K562 (cell line): ENCODE measurements at regions not wholly inside any gene's neighbourhood (a gene's known extent, or its start where the extent isn't known, plus 50 kb on each side); places are given as distances from the start of the nearest gene placed in this dataset.

Source experiments
- ATAC-seq: fragments of 200-7000 bp; cut with Tn5 transposase; 3 replicates; pipeline ENCODE4 v1.9.1; 2020; ENCODE audit warnings: moderate library complexity
- BruUV-seq: library from RNA; stranded (reverse); fragments of 400-500 nt; replicated peaks from 2 replicates; lab custom pipeline; 2021; lab: Mats Ljungman, UMichigan
- CTCF ChIA-PET: fragments of 300-600 bp; formaldehyde crosslinking; extraction: SDS; loops from one replicate; lab custom pipeline; 2021; ENCODE audit warnings: low intra/inter-chr PET ratio; lab: Yijun Ruan, JAX
- POLR2A ChIA-PET: fragments of 300-600, 350-650 bp; sonication (Branson Sonifier 250); formaldehyde crosslinking; extraction: SDS; loops from one replicate; lab custom pipeline; 2021; ENCODE audit warnings: antibody characterized with exemption, inconsistent platforms; lab: Yijun Ruan, JAX
- DNase-seq, 4 experiments: peaks; one replicate each; pipeline versions ENCODE4 v3.0.0 to v3.0.0-alpha.2; 2011 to 2018; ENCODE audit warnings: low spot score in 3 of 4, mixed read lengths in 3 of 4; ENCODE audit errors: extremely low read depth in 1 of 4
- FAIRE-seq: peaks from 2 replicates; lab custom pipeline; 2011; peaks lifted over from hg19 to GRCh38; lab: Jason Lieb, UNC
- H2AFZ ChIP-seq: 2 replicates; pipeline ENCODE4 v1.6.0; 2011; ENCODE audit warnings: low read depth, low read length, control low read depth, inconsistent platforms
- H3K27ac ChIP-seq: fragments of 200-600 bp; 3 replicates; pipeline ENCODE4 v1.8.0; 2011; ENCODE audit warnings: low read depth, mild to moderate bottlenecking, control low read depth, inconsistent platforms, low read length, moderate library complexity, mixed read lengths; ENCODE audit errors: extremely low read depth
- H3K27me3 ChIP-seq, 2 experiments: fragments of 300-600 bp in 1 of 2; 2 replicates in 1 of 2; 3 replicates in 1 of 2; pipeline versions ENCODE4 v1.6.0 to v1.8.0; 2011; ENCODE audit warnings: inconsistent platforms in 2 of 2, low read length in 2 of 2, mild to moderate bottlenecking in 1 of 2, mixed read lengths in 1 of 2, moderate library complexity in 1 of 2; ENCODE audit not compliant: control insufficient read depth in 2 of 2, insufficient read depth in 2 of 2
- H3K36me3 ChIP-seq: fragments of 300-600 bp; 3 replicates; pipeline ENCODE4 v1.8.0; 2011; ENCODE audit warnings: mild to moderate bottlenecking, low read length, inconsistent platforms; ENCODE audit not compliant: control insufficient read depth, insufficient read depth
- H3K4me1 ChIP-seq, 2 experiments: fragments of 200-600 bp in 1 of 2; replicated peaks in 1 of 2; 2 replicates in 1 of 2; 3 replicates in 1 of 2; pipeline versions ENCODE4 v1.5.1 to v1.8.0; 2011; ENCODE audit warnings: inconsistent platforms in 2 of 2, low read length in 2 of 2, mild to moderate bottlenecking in 1 of 2, mixed read lengths in 1 of 2, moderate library complexity in 1 of 2; ENCODE audit not compliant: control insufficient read depth in 2 of 2, insufficient read depth in 2 of 2
- H3K4me2 ChIP-seq: 2 replicates; pipeline ENCODE4 v1.6.1; 2011; ENCODE audit warnings: low read length, control low read depth, inconsistent platforms, mixed read lengths; ENCODE audit not compliant: insufficient read depth
- H3K4me3 ChIP-seq: fragments of 200-600 bp; sonication (generic), shearing (Covaris generic); 2 replicates; pipeline ENCODE4 v1.5.1; 2016; ENCODE audit warnings: control low read depth, inconsistent platforms
- H3K79me2 ChIP-seq: fragments of 200-600 bp; 3 replicates; pipeline ENCODE4 v1.8.0; 2011; ENCODE audit warnings: low read length, inconsistent platforms; ENCODE audit not compliant: control insufficient read depth, insufficient read depth
- H3K9ac ChIP-seq, 2 experiments: 2 replicates each; pipeline versions ENCODE4 v1.6.0 to v1.6.1; 2011; ENCODE audit warnings: low read depth in 2 of 2, low read length in 2 of 2, control low read depth in 1 of 2, inconsistent platforms in 1 of 2, mild to moderate bottlenecking in 1 of 2, mixed read lengths in 1 of 2; ENCODE audit not compliant: insufficient read depth in 1 of 2
- H3K9me1 ChIP-seq: one replicate; pipeline ENCODE4 v1.6.0; 2011; ENCODE audit warnings: inconsistent platforms, mild to moderate bottlenecking, low read length, moderate library complexity; ENCODE audit not compliant: control insufficient read depth, insufficient read depth
- H3K9me3 ChIP-seq: replicated peaks from 2 replicates; pipeline ENCODE4 v1.5.1; 2011; ENCODE audit warnings: low read depth, low read length, inconsistent platforms; ENCODE audit not compliant: control insufficient read depth, insufficient read depth
- H4K20me1 ChIP-seq: replicated peaks from 2 replicates; pipeline ENCODE4 v1.6.1; 2011; ENCODE audit warnings: low read length, inconsistent platforms, mixed read lengths; ENCODE audit not compliant: control insufficient read depth, insufficient read depth
- EGR1 ChIP-seq: fragments of 450-650 bp; conservative IDR thresholded peaks from 2 replicates; pipeline ENCODE4 v1.6.1; 2017; ENCODE audit warnings: mild to moderate bottlenecking
- ELF4 ChIP-seq: fragments of 450-650 bp; formaldehyde crosslinking; IDR thresholded peaks from 2 replicates; pipeline ENCODE4 v1.4.0; 2022; ENCODE audit warnings: missing genetic modification characterization
- FOXJ2 ChIP-seq: fragments of 200-800 bp; sonication (Bioruptor generic); IDR thresholded peaks from 2 replicates; pipeline ENCODE4 v1.6.1; 2016; ENCODE audit warnings: missing genetic modification characterization, missing compliant biosample characterization
- MCM2 ChIP-seq: fragments of 450-650 bp; IDR thresholded peaks from 2 replicates; pipeline ENCODE4 v1.6.1; 2017; ENCODE audit warnings: low read depth, mild to moderate bottlenecking
- MCM7 ChIP-seq, 2 experiments: fragments of 450-650 bp; IDR thresholded peaks; 2 replicates each; pipeline ENCODE4 v1.6.1; 2016 to 2018
- NBN ChIP-seq: fragments of 450-650 bp; IDR thresholded peaks from 2 replicates; pipeline ENCODE4 v1.6.1; 2016; ENCODE audit warnings: low read depth, mild to moderate bottlenecking
- RAD51 ChIP-seq: fragments of 450-650 bp; IDR thresholded peaks from 2 replicates; pipeline ENCODE4 v1.7.1; 2016; ENCODE audit warnings: low read depth, mild to moderate bottlenecking, borderline replicate concordance
- RBM14 ChIP-seq: fragments of 200-400 bp; formaldehyde crosslinking; IDR thresholded peaks from 2 replicates; pipeline ENCODE4 v1.6.1; 2018; ENCODE audit warnings: low read depth, mild to moderate bottlenecking, low read length, moderate library complexity, borderline replicate concordance; ENCODE audit not compliant: insufficient read depth
- STAG1 ChIP-seq: sonication (generic); formaldehyde crosslinking; IDR thresholded peaks from 2 replicates; pipeline ENCODE4 v1.5.0; 2020; ENCODE audit warnings: missing genetic modification reagents, borderline replicate concordance
- STAT5B ChIP-seq: fragments of 250-450 bp; sonication (Bioruptor Pico); IDR thresholded peaks from 2 replicates; pipeline ENCODE4 v1.8.0; 2021; ENCODE audit warnings: mild to moderate bottlenecking, inconsistent platforms
- TAF9B ChIP-seq: fragments of 450-650 bp; IDR thresholded peaks from 2 replicates; pipeline ENCODE4 v1.6.1; 2018; ENCODE audit warnings: mild to moderate bottlenecking; ENCODE audit not compliant: partially characterized antibody
- WHSC1 ChIP-seq: IDR thresholded peaks from one replicate; pipeline ENCODE4 v1.6.1; 2012; ENCODE audit warnings: low read length, control low read depth, inconsistent platforms
- ZNF324 ChIP-seq: fragments of 250-450 bp; sonication (Bioruptor Pico); IDR thresholded peaks from 2 replicates; pipeline ENCODE4 v1.4.0; 2020; ENCODE audit warnings: mild to moderate bottlenecking
- ZNF507 ChIP-seq: conservative IDR thresholded peaks from 2 replicates; pipeline ENCODE4 v1.6.1; 2017; ENCODE audit warnings: missing genetic modification characterization, missing compliant biosample characterization
- ZNF668 ChIP-seq: fragments of 250-450 bp; sonication (Bioruptor Pico); IDR thresholded peaks from 2 replicates; pipeline ENCODE4 v1.8.0; 2022; ENCODE audit warnings: mild to moderate bottlenecking, inconsistent platforms
- ZNF764 ChIP-seq: fragments of 250-450 bp; sonication (Bioruptor Pico); IDR thresholded peaks from 2 replicates; pipeline ENCODE4 v1.4.0; 2020; ENCODE audit warnings: low read depth, mild to moderate bottlenecking, moderate library complexity
- ZNF77 ChIP-seq: fragments of 250-450 bp; sonication (Bioruptor Pico); IDR thresholded peaks from 2 replicates; pipeline ENCODE4 v1.5.0; 2020
- WGBS: fragments of 100-300 bp; shearing (Covaris generic); methylation state at CpG from one replicate; pipeline ENCODE4 v1.1.6; 2016; ENCODE audit warnings: low coverage, mixed read lengths; ENCODE audit not compliant: insufficient coverage; ENCODE audit errors: missing lambda C conversion rate; 5-methylcytosine and 5-hydroxymethylcytosine counted together
- in situ Hi-C: fragments of 300-500 bp; cut with MboI; formaldehyde crosslinking; loops from 4 replicates; pipeline ENCODE4 v1.15.0; 2018; ENCODE audit warnings: inconsistent platforms, mixed read lengths
- intact Hi-C: fragments of 100-400 bp; cut with micrococcal nuclease; formaldehyde crosslinking; loops from 2 replicates; pipeline ENCODE4 v1.14.2; 2022
- TF ChIP-seq, protein P1 (sequence below): sonication (generic); formaldehyde crosslinking; IDR thresholded peaks from 2 replicates; pipeline ENCODE4 v1.8.0; 2022; ENCODE audit warnings: mild to moderate bottlenecking, missing genetic modification reagents
- TF ChIP-seq, protein P2 (sequence below): sonication (generic); formaldehyde crosslinking; IDR thresholded peaks from 2 replicates; pipeline ENCODE4 v1.8.0; 2022; ENCODE audit warnings: mild to moderate bottlenecking, low read depth, missing genetic modification reagents
- TF ChIP-seq, protein P3 (sequence below): fragments of 450-650 bp; IDR thresholded peaks from 2 replicates; pipeline ENCODE4 v1.6.1; 2016

DNA sequence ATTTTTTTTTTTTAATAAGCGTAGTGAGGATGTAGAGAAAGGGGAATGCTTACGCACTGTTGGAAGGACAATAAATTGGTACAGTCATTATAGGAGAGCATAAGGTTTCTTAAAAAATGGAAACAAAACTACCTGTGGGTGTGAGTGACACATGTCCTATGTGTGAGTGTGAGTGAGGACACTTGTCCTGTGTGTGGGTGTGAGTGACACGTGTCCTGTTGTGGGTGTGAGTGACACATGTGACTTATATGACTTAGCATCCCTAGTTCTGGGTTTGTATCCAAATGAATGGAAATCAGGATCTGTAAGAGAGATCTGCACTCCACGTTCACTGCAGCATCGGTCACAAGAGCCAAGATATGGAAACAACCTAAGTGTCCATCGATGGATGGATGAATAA, 91.8 kb downstream of the CBLN2 start:
- no peaks in the 10 kb centered on the region for H3K79me2 ChIP-seq
- H2AFZ ChIP-seq, result no peak overlapping the region
- intact Hi-C loops, result no loop called here
- no peak overlapping the region for H3K27ac ChIP-seq
- ATAC-seq, result no peak
- H3K9me1 ChIP-seq, result no peaks in the 10 kb centered on the region
- H3K36me3 ChIP-seq, result no peaks in the 10 kb centered on the region
- in situ Hi-C loops, result no loop called here
- no peaks in the 10 kb centered on the region for H3K27me3 ChIP-seq
- no peak for FAIRE-seq
- H4K20me1 ChIP-seq, result no peaks in the 10 kb centered on the region
- POLR2A ChIA-PET, result no interaction called here
- no peak overlapping the region for H3K4me3 ChIP-seq
- H3K9me3 ChIP-seq, result no peaks in the 10 kb centered on the region
- CTCF ChIA-PET, result no interaction called here
- H3K4me1 ChIP-seq, result no peaks in the 10 kb centered on the region
- WGBS, result 0% methylated on average over 6 of the region's 6 CpGs
- BruUV-seq, result no TSS peak
- DNase-seq, result no peak
- H3K4me2 ChIP-seq, result no peak overlapping the region
- H3K9ac ChIP-seq, result no peak overlapping the region
- TF ChIP-seq, protein P1, sequence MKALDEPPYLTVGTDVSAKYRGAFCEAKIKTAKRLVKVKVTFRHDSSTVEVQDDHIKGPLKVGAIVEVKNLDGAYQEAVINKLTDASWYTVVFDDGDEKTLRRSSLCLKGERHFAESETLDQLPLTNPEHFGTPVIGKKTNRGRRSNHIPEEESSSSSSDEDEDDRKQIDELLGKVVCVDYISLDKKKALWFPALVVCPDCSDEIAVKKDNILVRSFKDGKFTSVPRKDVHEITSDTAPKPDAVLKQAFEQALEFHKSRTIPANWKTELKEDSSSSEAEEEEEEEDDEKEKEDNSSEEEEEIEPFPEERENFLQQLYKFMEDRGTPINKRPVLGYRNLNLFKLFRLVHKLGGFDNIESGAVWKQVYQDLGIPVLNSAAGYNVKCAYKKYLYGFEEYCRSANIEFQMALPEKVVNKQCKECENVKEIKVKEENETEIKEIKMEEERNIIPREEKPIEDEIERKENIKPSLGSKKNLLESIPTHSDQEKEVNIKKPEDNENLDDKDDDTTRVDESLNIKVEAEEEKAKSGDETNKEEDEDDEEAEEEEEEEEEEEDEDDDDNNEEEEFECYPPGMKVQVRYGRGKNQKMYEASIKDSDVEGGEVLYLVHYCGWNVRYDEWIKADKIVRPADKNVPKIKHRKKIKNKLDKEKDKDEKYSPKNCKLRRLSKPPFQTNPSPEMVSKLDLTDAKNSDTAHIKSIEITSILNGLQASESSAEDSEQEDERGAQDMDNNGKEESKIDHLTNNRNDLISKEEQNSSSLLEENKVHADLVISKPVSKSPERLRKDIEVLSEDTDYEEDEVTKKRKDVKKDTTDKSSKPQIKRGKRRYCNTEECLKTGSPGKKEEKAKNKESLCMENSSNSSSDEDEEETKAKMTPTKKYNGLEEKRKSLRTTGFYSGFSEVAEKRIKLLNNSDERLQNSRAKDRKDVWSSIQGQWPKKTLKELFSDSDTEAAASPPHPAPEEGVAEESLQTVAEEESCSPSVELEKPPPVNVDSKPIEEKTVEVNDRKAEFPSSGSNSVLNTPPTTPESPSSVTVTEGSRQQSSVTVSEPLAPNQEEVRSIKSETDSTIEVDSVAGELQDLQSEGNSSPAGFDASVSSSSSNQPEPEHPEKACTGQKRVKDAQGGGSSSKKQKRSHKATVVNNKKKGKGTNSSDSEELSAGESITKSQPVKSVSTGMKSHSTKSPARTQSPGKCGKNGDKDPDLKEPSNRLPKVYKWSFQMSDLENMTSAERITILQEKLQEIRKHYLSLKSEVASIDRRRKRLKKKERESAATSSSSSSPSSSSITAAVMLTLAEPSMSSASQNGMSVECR, result no peak
- TF ChIP-seq, protein P2, sequence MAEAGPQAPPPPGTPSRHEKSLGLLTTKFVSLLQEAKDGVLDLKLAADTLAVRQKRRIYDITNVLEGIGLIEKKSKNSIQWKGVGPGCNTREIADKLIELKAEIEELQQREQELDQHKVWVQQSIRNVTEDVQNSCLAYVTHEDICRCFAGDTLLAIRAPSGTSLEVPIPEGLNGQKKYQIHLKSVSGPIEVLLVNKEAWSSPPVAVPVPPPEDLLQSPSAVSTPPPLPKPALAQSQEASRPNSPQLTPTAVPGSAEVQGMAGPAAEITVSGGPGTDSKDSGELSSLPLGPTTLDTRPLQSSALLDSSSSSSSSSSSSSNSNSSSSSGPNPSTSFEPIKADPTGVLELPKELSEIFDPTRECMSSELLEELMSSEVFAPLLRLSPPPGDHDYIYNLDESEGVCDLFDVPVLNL (CRISPR knock-in tag), result no peak
- TF ChIP-seq RAD51 (no peak), EGR1 (no peak), MCM2 (no peak), MCM7 (IDR thresholded peaks at IDR 0.05) (no peak), STAT5B (CRISPR knock-in tag) (no peak), STAG1 (CRISPR knock-in tag) (no peak), ZNF324 (CRISPR knock-in tag) (no peak), ZNF507 (tag) (no peak), ZNF77 (CRISPR knock-in tag) (no peak), ZNF764 (CRISPR knock-in tag) (no peak), ZNF668 (CRISPR knock-in tag) (no peak), WHSC1 (no peak), TAF9B (no peak), FOXJ2 (tag) (no peak), RBM14 (no peak), ELF4 (CRISPR knock-in tag) (no peak), NBN (no peak)
- TF ChIP-seq, protein P3, sequence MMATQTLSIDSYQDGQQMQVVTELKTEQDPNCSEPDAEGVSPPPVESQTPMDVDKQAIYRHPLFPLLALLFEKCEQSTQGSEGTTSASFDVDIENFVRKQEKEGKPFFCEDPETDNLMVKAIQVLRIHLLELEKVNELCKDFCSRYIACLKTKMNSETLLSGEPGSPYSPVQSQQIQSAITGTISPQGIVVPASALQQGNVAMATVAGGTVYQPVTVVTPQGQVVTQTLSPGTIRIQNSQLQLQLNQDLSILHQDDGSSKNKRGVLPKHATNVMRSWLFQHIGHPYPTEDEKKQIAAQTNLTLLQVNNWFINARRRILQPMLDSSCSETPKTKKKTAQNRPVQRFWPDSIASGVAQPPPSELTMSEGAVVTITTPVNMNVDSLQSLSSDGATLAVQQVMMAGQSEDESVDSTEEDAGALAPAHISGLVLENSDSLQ, result no peak
- TF ChIP-seq, all 486 proteins: peak for 0
